Midbrain (tissue), 1 donor: ENCODE measurements at regions not wholly inside any gene's neighbourhood (a gene's known extent, or its start where the extent isn't known, plus 50 kb on each side); places are given as distances from the start of the nearest gene placed in this dataset.
"Not testable (repeated sequence)": the region's sequence is repeated elsewhere in the genome, so short reads cannot be mapped to it uniquely, and the experiment has no call there.

Experiments used
- DNase-seq: peaks from one replicate; lab custom pipeline; 2025; lab: John Stamatoyannopoulos, UW

GRCh38 chr7:109462171-109462570 is 892.5 kb downstream of the DNAJB9 start:
- DNase-seq: no peak

GRCh38 chr7:109467729-109468128 is 898.1 kb downstream of the DNAJB9 start:
- not testable (repeated sequence) for DNase-seq

- no peak for DNase-seq
These were observed 903.5 kb downstream of the DNAJB9 start for GRCh38 chr7:109473172-109473571.

- DNase-seq: no peak
These were observed 906.7 kb downstream of the DNAJB9 start for GRCh38 chr7:109476409-109476808.

- DNase-seq: no peak
These were observed 909.7 kb downstream of the DNAJB9 start for GRCh38 chr7:109479388-109479787.

- DNase-seq: not testable (repeated sequence)
These were observed 920.9 kb downstream of the DNAJB9 start for GRCh38 chr7:109490607-109491006.

GRCh38 chr7:109497053-109497452 is 927.4 kb downstream of the DNAJB9 start:
- DNase-seq: no peak

- no peak for DNase-seq
These were observed 928.5 kb downstream of the DNAJB9 start for GRCh38 chr7:109498131-109498530.

- DNase-seq: no peak
These were observed 933.7 kb downstream of the DNAJB9 start for GRCh38 chr7:109503421-109503820.

- no peak for DNase-seq
These were observed 952.9 kb downstream of the DNAJB9 start for GRCh38 chr7:109522585-109522984.

GRCh38 chr7:109527833-109528232 is 958.2 kb downstream of the DNAJB9 start:
- no peak for DNase-seq

- no peak for DNase-seq
These were observed 960.0 kb downstream of the DNAJB9 start for GRCh38 chr7:109529712-109530111.

GRCh38 chr7:109532262-109532992 is 962.8 kb downstream of the DNAJB9 start:
- no peak for DNase-seq

- DNase-seq: no peak
These were observed 976.0 kb downstream of the DNAJB9 start for GRCh38 chr7:109545686-109546085.

- DNase-seq: no peak
These were observed 980.0 kb downstream of the DNAJB9 start for GRCh38 chr7:109549471-109550193.

GRCh38 chr7:109552017-109552416 is 982.3 kb downstream of the DNAJB9 start:
- no peak for DNase-seq

GRCh38 chr7:109577265-109577664 is 1007.6 kb downstream of the DNAJB9 start:
- no peak for DNase-seq

GRCh38 chr7:109579901-109580300 is 1010.2 kb downstream of the DNAJB9 start:
- DNase-seq: no peak

- no peak for DNase-seq
These were observed 1012.5 kb downstream of the DNAJB9 start for GRCh38 chr7:109582211-109582610.

GRCh38 chr7:109596948-109597347 is 1027.3 kb downstream of the DNAJB9 start:
- not testable (repeated sequence) for DNase-seq

GRCh38 chr7:109611656-109612055 is 1042.0 kb downstream of the DNAJB9 start:
- DNase-seq: no peak

- no peak for DNase-seq
These were observed 1046.9 kb downstream of the DNAJB9 start for GRCh38 chr7:109616551-109617069.

GRCh38 chr7:109622320-109622719 is 1052.6 kb downstream of the DNAJB9 start:
- DNase-seq: no peak
